ENCODE measurements at regions not wholly inside any gene's neighbourhood (a gene's known extent, or its start where the extent isn't known, plus 50 kb on each side); places are given as distances from the start of the nearest gene placed in this dataset. TPM values are rescaled to one million over a fixed set of nuclear protein-coding genes. Genes with fewer than 3 reads are reported as not detected.

- intact Hi-C loops (cut with DNase I), result no loop called here
- Histone ChIP-seq H3K4me3 (no peak overlapping the region), H3K9me3 (no peaks in the 10 kb centered on the region), H3K4me1 (no peaks in the 10 kb centered on the region), H3K36me3 (replicated peaks in 1 of 2; ENCODE audit: insufficient read depth in 1 of 2, low read depth in 2 of 2) (no peaks in the 10 kb centered on the region), H3K27ac (no peak overlapping the region), H3K27me3 (no peaks in the 10 kb centered on the region)
- ATAC-seq (no peak), DNase-seq (no peak)
- no peak for TF ChIP-seq POLR2A (IDR thresholded peaks at IDR 0.05)
- no peak for TF ChIP-seq CTCF (IDR thresholded peaks at IDR 0.05)
- 14 to 16% methylated on average over 1 of the region's 1 CpG for WGBS, 2 donors
Measured at GRCh38 chr16:47753659-47754058, 292.5 kb downstream of the PHKB start.

Small RNA genes lying in the stretch of these regions (small RNA-seq; reads per million reads assigned to genes)
- not detected for gene AC141846.1

Measured in body of pancreas (tissue), 4 donors.